Trophoblast cell (in vitro differentiated cells and primary cell): ENCODE measurements at regions not wholly inside any gene's neighbourhood (a gene's known extent, or its start where the extent isn't known, plus 50 kb on each side); places are given as distances from the start of the nearest gene placed in this dataset.

ENCODE experiments used
- DNase-seq, 2 donors: peaks; one replicate each; pipeline ENCODE4 v3.0.0-alpha.2; 2016
- H2AFZ ChIP-seq: 2 replicates; pipeline ENCODE4 v1.6.1; 2013; ENCODE audit warnings: low read length, moderate library complexity, mild to moderate bottlenecking; ENCODE audit not compliant: insufficient read depth, poor library complexity
- H2AK5ac ChIP-seq: 2 replicates; pipeline ENCODE4 v1.6.1; 2013; ENCODE audit warnings: mild to moderate bottlenecking, low read length
- H2BK120ac ChIP-seq: 2 replicates; pipeline ENCODE4 v1.6.1; 2013; ENCODE audit warnings: low read length, mild to moderate bottlenecking, moderate library complexity; ENCODE audit not compliant: insufficient read depth, poor library complexity
- H2BK12ac ChIP-seq: 2 replicates; pipeline ENCODE4 v1.6.1; 2013; ENCODE audit warnings: mild to moderate bottlenecking, low read length, moderate library complexity
- H2BK5ac ChIP-seq: 2 replicates; pipeline ENCODE4 v1.6.1; 2013; ENCODE audit warnings: low read length, low read depth, moderate library complexity, mild to moderate bottlenecking; ENCODE audit not compliant: poor library complexity
- H3K14ac ChIP-seq: 2 replicates; pipeline ENCODE4 v1.6.1; 2013; ENCODE audit warnings: mild to moderate bottlenecking, low read length
- H3K18ac ChIP-seq: 2 replicates; pipeline ENCODE4 v1.6.1; 2013; ENCODE audit warnings: mild to moderate bottlenecking, low read length
- H3K23ac ChIP-seq: 2 replicates; pipeline ENCODE4 v1.6.1; 2013; ENCODE audit warnings: low read length
- H3K27ac ChIP-seq: 2 replicates; pipeline ENCODE4 v1.5.1; 2013; ENCODE audit warnings: low read depth, mild to moderate bottlenecking, inconsistent platforms, low read length, moderate library complexity
- H3K27me3 ChIP-seq: 2 replicates; pipeline ENCODE4 v1.6.1; 2013; ENCODE audit warnings: inconsistent platforms, mild to moderate bottlenecking, low read length, moderate library complexity; ENCODE audit not compliant: insufficient read depth
- H3K36me3 ChIP-seq, 2 experiments: 1 replicate in 1 of 2; 2 replicates in 1 of 2; pipeline ENCODE4 v1.6.1; 2013; ENCODE audit warnings: low read length in 2 of 2, mild to moderate bottlenecking in 2 of 2, moderate library complexity in 1 of 2; ENCODE audit not compliant: insufficient read depth in 2 of 2, control insufficient read depth in 1 of 2
- H3K4ac ChIP-seq: 2 replicates; pipeline ENCODE4 v1.6.1; 2013; ENCODE audit warnings: low read depth, mild to moderate bottlenecking, low read length, moderate library complexity
- H3K4me1 ChIP-seq, 2 experiments: 1 replicate in 1 of 2; 2 replicates in 1 of 2; pipeline ENCODE4 v1.6.1; 2013; ENCODE audit warnings: low read length in 2 of 2, mild to moderate bottlenecking in 2 of 2, moderate library complexity in 1 of 2; ENCODE audit not compliant: insufficient read depth in 2 of 2, control insufficient read depth in 1 of 2
- H3K4me2 ChIP-seq: 2 replicates; pipeline ENCODE4 v1.6.1; 2013; ENCODE audit warnings: inconsistent platforms, mild to moderate bottlenecking, low read length, moderate library complexity
- H3K4me3 ChIP-seq: 2 replicates; pipeline ENCODE4 v1.5.1; 2013; ENCODE audit warnings: mild to moderate bottlenecking, low read depth, low read length, inconsistent platforms
- H3K79me1 ChIP-seq: one replicate; pipeline ENCODE4 v1.6.1; 2013; ENCODE audit warnings: low read length
- H3K79me2 ChIP-seq: 2 replicates; pipeline ENCODE4 v1.6.1; 2013; ENCODE audit warnings: low read length, mild to moderate bottlenecking; ENCODE audit not compliant: control insufficient read depth, insufficient read depth, poor library complexity
- H3K9ac ChIP-seq: 2 replicates; pipeline ENCODE4 v1.6.1; 2013; ENCODE audit warnings: mild to moderate bottlenecking, low read length
- H3K9me3 ChIP-seq: 2 replicates; pipeline ENCODE4 v1.6.1; 2013; ENCODE audit warnings: low read depth, mild to moderate bottlenecking, control low read depth, inconsistent platforms, low read length; ENCODE audit not compliant: insufficient read depth
- H4K12ac ChIP-seq: 2 replicates; pipeline ENCODE4 v1.6.1; 2013; ENCODE audit warnings: low read depth, mild to moderate bottlenecking, low read length, moderate library complexity
- H4K8ac ChIP-seq: 2 replicates; pipeline ENCODE4 v1.6.1; 2013; ENCODE audit warnings: low read depth, mild to moderate bottlenecking, low read length, moderate library complexity
- H4K91ac ChIP-seq: one replicate; pipeline ENCODE4 v1.6.1; 2013; ENCODE audit warnings: low read depth, mild to moderate bottlenecking, low read length, moderate library complexity
- WGBS: extraction: QIAGEN DNeasy Blood & Tissue Kit; methylation state at CpG from one replicate; pipeline ENCODE4 v1.1.7; 2013; ENCODE audit warnings: missing lambda C conversion rate; ENCODE audit not compliant: insufficient read length, insufficient coverage; ENCODE audit errors: extremely low coverage; 5-methylcytosine and 5-hydroxymethylcytosine counted together

GRCh38 chr2:48189552-48190228 is 124.8 kb upstream of the FOXN2 start:
- no peak overlapping the region for H3K18ac ChIP-seq
- H3K79me2 ChIP-seq, result no peaks in the 10 kb centered on the region
- no peak overlapping the region for H3K4me2 ChIP-seq
- no peak overlapping the region for H2BK5ac ChIP-seq
- H4K12ac ChIP-seq, result no peak overlapping the region
- H3K4me3 ChIP-seq, result no peak overlapping the region
- H3K14ac ChIP-seq, result no peak overlapping the region
- H2AK5ac ChIP-seq, result no peak overlapping the region
- no peaks in the 10 kb centered on the region for H3K79me1 ChIP-seq
- no peak overlapping the region for H3K27ac ChIP-seq
- no peak overlapping the region for H3K23ac ChIP-seq
- H3K36me3 ChIP-seq, result no peaks in the 10 kb centered on the region
- H3K4ac ChIP-seq, result no peak overlapping the region
- H2AFZ ChIP-seq, result no peak overlapping the region
- DNase-seq, result no peak
- no peak overlapping the region for H3K9ac ChIP-seq
- no CpG with 5 or more reads among the region's 4 CpGs for WGBS
- H3K4me1 ChIP-seq, result no peaks in the 10 kb centered on the region
- no peak overlapping the region for H4K91ac ChIP-seq
- no peaks in the 10 kb centered on the region for H3K27me3 ChIP-seq
- no peak overlapping the region for H2BK120ac ChIP-seq
- no peaks in the 10 kb centered on the region for H3K9me3 ChIP-seq
- H4K8ac ChIP-seq, result no peak overlapping the region
- H2BK12ac ChIP-seq, result no peak overlapping the region

- no peaks in the 10 kb centered on the region for H3K79me1 ChIP-seq
- H2BK120ac ChIP-seq, result no peak overlapping the region
- H4K8ac ChIP-seq, result no peak overlapping the region
- H3K9ac ChIP-seq, result no peak overlapping the region
- no peaks in the 10 kb centered on the region for H3K27me3 ChIP-seq
- H4K91ac ChIP-seq, result no peak overlapping the region
- H3K23ac ChIP-seq, result no peak overlapping the region
- H3K4me1 ChIP-seq, result no peaks in the 10 kb centered on the region
- no peak overlapping the region for H4K12ac ChIP-seq
- no peak overlapping the region for H2AK5ac ChIP-seq
- no peak overlapping the region for H3K4ac ChIP-seq
- no peak overlapping the region for H3K18ac ChIP-seq
- H3K9me3 ChIP-seq, result no peaks in the 10 kb centered on the region
- H3K14ac ChIP-seq, result no peak overlapping the region
- H2BK5ac ChIP-seq, result no peak overlapping the region
- H3K27ac ChIP-seq, result no peak overlapping the region
- no peaks in the 10 kb centered on the region for H3K79me2 ChIP-seq
- no CpG with 5 or more reads among the region's 2 CpGs for WGBS
- no peak overlapping the region for H2BK12ac ChIP-seq
- no peak overlapping the region for H3K4me2 ChIP-seq
- no peak for DNase-seq
- no peak overlapping the region for H2AFZ ChIP-seq
- no peaks in the 10 kb centered on the region for H3K36me3 ChIP-seq
- H3K4me3 ChIP-seq, result no peak overlapping the region
These were observed 124.3 kb upstream of the FOXN2 start for GRCh38 chr2:48190230-48190629.

- Histone ChIP-seq H3K79me1 (no peaks in the 10 kb centered on the region), H4K91ac (no peak overlapping the region), H3K18ac (no peak overlapping the region), H3K79me2 (no peaks in the 10 kb centered on the region), H3K9ac (no peak overlapping the region), H3K4me3 (no peak overlapping the region), H3K27ac (no peak overlapping the region), H3K27me3 (no peaks in the 10 kb centered on the region), H3K36me3 (no peaks in the 10 kb centered on the region), H3K4me2 (no peak overlapping the region), H3K9me3 (no peaks in the 10 kb centered on the region), H3K4me1 (peaks cover 5% of the 10 kb centered on the region in 2 experiments), H3K4ac (no peak overlapping the region), H3K23ac (no peak overlapping the region), H2AK5ac (no peak overlapping the region), H2BK120ac (no peak overlapping the region), H2BK5ac (no peak overlapping the region), H4K8ac (no peak overlapping the region), H2AFZ (no peak overlapping the region), H3K14ac (no peak overlapping the region), H4K12ac (no peak overlapping the region), H2BK12ac (no peak overlapping the region)
- no CpG with 5 or more reads among the region's 1 CpG for WGBS
- DNase-seq, result no peak
These were observed 119.8 kb upstream of the FOXN2 start for GRCh38 chr2:48194641-48195040.

- no peak overlapping the region for H4K8ac ChIP-seq
- no peak overlapping the region for H4K12ac ChIP-seq
- no peak overlapping the region for H3K18ac ChIP-seq
- no peaks in the 10 kb centered on the region for H3K36me3 ChIP-seq
- no peak overlapping the region for H3K27ac ChIP-seq
- H2BK12ac ChIP-seq, result no peak overlapping the region
- H3K4me2 ChIP-seq, result no peak overlapping the region
- no peak for DNase-seq
- H3K14ac ChIP-seq, result no peak overlapping the region
- H3K79me2 ChIP-seq, result no peaks in the 10 kb centered on the region
- no peak overlapping the region for H2BK120ac ChIP-seq
- no peaks in the 10 kb centered on the region for H3K79me1 ChIP-seq
- H3K23ac ChIP-seq, result no peak overlapping the region
- H2AFZ ChIP-seq, result no peak overlapping the region
- H3K9me3 ChIP-seq, result no peaks in the 10 kb centered on the region
- H3K4me1 ChIP-seq, result peaks cover 5% of the 10 kb centered on the region in 2 experiments
- no peak overlapping the region for H2BK5ac ChIP-seq
- no peaks in the 10 kb centered on the region for H3K27me3 ChIP-seq
- no peak overlapping the region for H4K91ac ChIP-seq
- no peak overlapping the region for H3K4me3 ChIP-seq
- no CpG with 5 or more reads among the region's 3 CpGs for WGBS
- H2AK5ac ChIP-seq, result no peak overlapping the region
- H3K9ac ChIP-seq, result no peak overlapping the region
- H3K4ac ChIP-seq, result no peak overlapping the region
These were observed 119.3 kb upstream of the FOXN2 start for GRCh38 chr2:48195169-48195568.
